A673 (cell line): ENCODE measurements at regions not wholly inside any gene's neighbourhood (a gene's known extent, or its start where the extent isn't known, plus 50 kb on each side); places are given as distances from the start of the nearest gene placed in this dataset.

Experiments
- BruUV-seq: library from RNA; stranded (reverse); fragments of 400-500 nt; replicated peaks from 2 replicates; lab custom pipeline; 2021; lab: Mats Ljungman, UMichigan
- CTCF ChIA-PET: fragments of 300-600 bp; sonication (Branson Sonifier 250); formaldehyde crosslinking; loops from one replicate; lab custom pipeline; 2022; ENCODE audit warnings: antibody characterized with exemption; lab: Charles Lee
- POLR2A ChIA-PET: fragments of 300-600 bp; sonication (Branson Sonifier 250); formaldehyde crosslinking; loops from one replicate; lab custom pipeline; 2022; ENCODE audit warnings: antibody characterized with exemption; ENCODE audit not compliant: low non-redundant PET; lab: Charles Lee
- DNase-seq: peaks from one replicate; pipeline ENCODE4 v3.0.0-alpha.2; 2015; ENCODE audit warnings: low spot score
- H3K27ac ChIP-seq: fragments of 200-600 bp; sonication (generic); 2 replicates; pipeline ENCODE4 v1.5.1; 2016; ENCODE audit warnings: mixed run types, low read depth, mild to moderate bottlenecking, mixed read lengths, antibody characterized with exemption, low read length; ENCODE audit not compliant: poor library complexity, severe bottlenecking
- H3K27me3 ChIP-seq: fragments of 200-600 bp; sonication (generic); replicated peaks from 2 replicates; pipeline ENCODE4 v1.6.1; 2017; ENCODE audit warnings: mixed run types, low read depth, mild to moderate bottlenecking, mixed read lengths, antibody characterized with exemption, low read length; ENCODE audit not compliant: insufficient read depth, poor library complexity
- H3K36me3 ChIP-seq: fragments of 200-600 bp; sonication (generic); 2 replicates; pipeline ENCODE4 v1.6.1; 2016; ENCODE audit warnings: mixed run types, mild to moderate bottlenecking, mixed read lengths, antibody characterized with exemption, low read length; ENCODE audit not compliant: insufficient read depth, poor library complexity, severe bottlenecking
- H3K4me1 ChIP-seq: fragments of 200-600 bp; sonication (generic); 2 replicates; pipeline ENCODE4 v1.6.1; 2017; ENCODE audit warnings: mixed run types, mild to moderate bottlenecking, mixed read lengths, antibody characterized with exemption, low read length; ENCODE audit not compliant: insufficient read depth, poor library complexity, severe bottlenecking
- H3K4me3 ChIP-seq: fragments of 200-600 bp; sonication (generic); 2 replicates; pipeline ENCODE4 v1.5.1; 2016; ENCODE audit warnings: low read depth, mixed run types, mild to moderate bottlenecking, mixed read lengths, low read length; ENCODE audit not compliant: poor library complexity, severe bottlenecking
- H3K9me3 ChIP-seq: fragments of 200-600 bp; sonication (generic); 2 replicates; pipeline ENCODE4 v1.6.1; 2016; ENCODE audit warnings: mixed run types, low read depth, mild to moderate bottlenecking, mixed read lengths, antibody characterized with exemption, low read length; ENCODE audit not compliant: poor library complexity, severe bottlenecking
- EZH2 ChIP-seq: fragments of 200-600 bp; sonication (generic); IDR thresholded peaks from 2 replicates; pipeline ENCODE4 v1.6.1; 2017; ENCODE audit warnings: borderline replicate concordance, low read depth, mild to moderate bottlenecking, mixed read lengths, antibody characterized with exemption, low read length; ENCODE audit not compliant: poor library complexity, severe bottlenecking
- intact Hi-C: fragments of 100-400 bp; cut with micrococcal nuclease; formaldehyde crosslinking; loops from one replicate; pipeline ENCODE4 v1.10.0; 2022; ENCODE audit not compliant: unreplicated experiment
- TF ChIP-seq, protein P1 (sequence below): fragments of 300-800, 200-600 bp; sonication (generic); conservative IDR thresholded peaks from 2 replicates; pipeline ENCODE4 v1.5.1; 2017; ENCODE audit warnings: low read depth, mild to moderate bottlenecking, antibody characterized with exemption, low read length, moderate library complexity, mixed read lengths

DNA sequence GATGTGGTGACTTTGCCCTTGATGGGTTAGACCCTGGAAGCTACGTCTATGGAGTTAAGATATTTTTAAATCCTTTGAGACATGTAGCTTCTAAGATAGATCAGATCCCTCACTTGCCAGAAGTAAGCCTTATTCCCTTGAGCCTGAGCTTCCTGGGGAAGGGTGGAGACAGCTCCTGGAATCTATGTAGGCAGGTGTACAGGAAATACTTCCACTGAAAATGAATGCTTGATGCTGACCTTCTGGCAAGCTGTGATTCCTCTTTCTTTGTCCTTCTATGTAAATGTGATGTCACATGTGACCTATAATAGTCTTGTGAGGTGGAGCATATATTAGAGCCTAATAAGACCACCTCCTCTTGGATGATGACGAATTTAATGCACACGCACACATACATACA is 1152.0 kb upstream of the ACO1 start:
- intact Hi-C loops, result no loop called here
- no peak for TF ChIP-seq EZH2
- TF ChIP-seq, protein P1, sequence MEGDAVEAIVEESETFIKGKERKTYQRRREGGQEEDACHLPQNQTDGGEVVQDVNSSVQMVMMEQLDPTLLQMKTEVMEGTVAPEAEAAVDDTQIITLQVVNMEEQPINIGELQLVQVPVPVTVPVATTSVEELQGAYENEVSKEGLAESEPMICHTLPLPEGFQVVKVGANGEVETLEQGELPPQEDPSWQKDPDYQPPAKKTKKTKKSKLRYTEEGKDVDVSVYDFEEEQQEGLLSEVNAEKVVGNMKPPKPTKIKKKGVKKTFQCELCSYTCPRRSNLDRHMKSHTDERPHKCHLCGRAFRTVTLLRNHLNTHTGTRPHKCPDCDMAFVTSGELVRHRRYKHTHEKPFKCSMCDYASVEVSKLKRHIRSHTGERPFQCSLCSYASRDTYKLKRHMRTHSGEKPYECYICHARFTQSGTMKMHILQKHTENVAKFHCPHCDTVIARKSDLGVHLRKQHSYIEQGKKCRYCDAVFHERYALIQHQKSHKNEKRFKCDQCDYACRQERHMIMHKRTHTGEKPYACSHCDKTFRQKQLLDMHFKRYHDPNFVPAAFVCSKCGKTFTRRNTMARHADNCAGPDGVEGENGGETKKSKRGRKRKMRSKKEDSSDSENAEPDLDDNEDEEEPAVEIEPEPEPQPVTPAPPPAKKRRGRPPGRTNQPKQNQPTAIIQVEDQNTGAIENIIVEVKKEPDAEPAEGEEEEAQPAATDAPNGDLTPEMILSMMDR, result no peak
- POLR2A ChIA-PET, result no interaction called here

GRCh38 chr9:31236344-31236743 is 1148.1 kb upstream of the ACO1 start:
- POLR2A ChIA-PET, result no interaction called here
- no peak for TF ChIP-seq EZH2
- TF ChIP-seq, protein P1, result no peak
- peak; percentile 2 for DNase-seq
- intact Hi-C loops, result no loop called here
- Histone ChIP-seq H3K4me3 (no peak overlapping the region), H3K36me3 (no peaks in the 10 kb centered on the region), H3K27me3 (no peaks in the 10 kb centered on the region), H3K9me3 (no peaks in the 10 kb centered on the region), H3K4me1 (no peaks in the 10 kb centered on the region), H3K27ac (no peak overlapping the region)
- BruUV-seq, result no TSS peak
- CTCF ChIA-PET, result no interaction called here

More for the DNA sequence above, 1152.0 kb upstream of the ACO1 start:
- H3K4me1 ChIP-seq, result no peaks in the 10 kb centered on the region
- no peak overlapping the region for H3K27ac ChIP-seq
- no peaks in the 10 kb centered on the region for H3K9me3 ChIP-seq
- DNase-seq, result no peak
- BruUV-seq, result no TSS peak
- no peak overlapping the region for H3K4me3 ChIP-seq
- CTCF ChIA-PET, result no interaction called here
- no peaks in the 10 kb centered on the region for H3K36me3 ChIP-seq
- H3K27me3 ChIP-seq, result no peaks in the 10 kb centered on the region

DNA sequence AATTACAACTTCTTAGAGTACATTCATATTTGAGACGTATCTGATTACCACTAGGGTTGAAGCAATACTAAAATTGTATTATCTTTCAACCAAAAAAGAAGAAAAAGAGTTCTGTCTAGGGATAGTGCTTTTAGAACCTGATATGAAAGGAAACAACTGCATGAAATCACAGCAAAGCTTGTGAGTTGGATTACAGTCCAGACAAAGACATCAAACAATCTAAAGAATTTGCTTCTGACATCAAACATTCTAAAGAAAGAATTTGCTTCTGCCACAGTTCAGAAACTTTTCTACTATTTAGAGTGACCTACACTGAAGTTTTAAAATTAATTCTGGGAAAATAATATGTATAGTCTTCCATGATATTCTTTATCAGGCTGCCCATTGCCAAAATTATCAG is 1141.1 kb upstream of the ACO1 start:
- intact Hi-C loops, result no loop called here
- H3K36me3 ChIP-seq, result no peaks in the 10 kb centered on the region
- no peak for DNase-seq
- H3K4me3 ChIP-seq, result no peak overlapping the region
- no peak overlapping the region for H3K27ac ChIP-seq
- no peaks in the 10 kb centered on the region for H3K4me1 ChIP-seq
- BruUV-seq, result no TSS peak
- ChIA-PET POLR2A (no interaction called here), CTCF (no interaction called here)
- no peaks in the 10 kb centered on the region for H3K9me3 ChIP-seq
- no peaks in the 10 kb centered on the region for H3K27me3 ChIP-seq
- TF ChIP-seq EZH2, result no peak
- TF ChIP-seq, protein P1, result no peak
